ENCODE measurements at regions not wholly inside any gene's neighbourhood (a gene's known extent, or its start where the extent isn't known, plus 50 kb on each side); places are given as distances from the start of the nearest gene placed in this dataset.

DNA sequence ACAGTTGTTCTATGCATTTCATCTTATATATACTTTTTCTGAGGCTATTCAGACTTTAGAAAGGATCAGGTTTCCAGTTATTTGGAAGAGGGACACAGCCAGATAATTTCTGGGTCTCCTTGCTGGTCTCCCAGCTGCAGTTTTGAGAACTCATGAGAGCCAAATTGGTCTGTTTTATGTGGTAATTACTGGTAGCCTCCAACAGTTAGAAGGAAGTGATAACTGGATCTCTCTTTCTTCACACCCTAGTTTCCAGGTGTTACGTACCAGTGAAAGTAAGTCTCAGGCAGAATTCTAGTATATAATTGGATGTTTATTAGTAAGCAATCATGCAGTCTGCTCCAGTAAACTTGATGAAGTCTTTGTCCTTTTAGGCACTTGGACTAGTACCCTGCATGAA is 63.2 kb upstream of the RPS23 start:
- TF ChIP-seq POLR2A (IDR thresholded peaks at IDR 0.05): no peak
- TF ChIP-seq, protein P1, sequence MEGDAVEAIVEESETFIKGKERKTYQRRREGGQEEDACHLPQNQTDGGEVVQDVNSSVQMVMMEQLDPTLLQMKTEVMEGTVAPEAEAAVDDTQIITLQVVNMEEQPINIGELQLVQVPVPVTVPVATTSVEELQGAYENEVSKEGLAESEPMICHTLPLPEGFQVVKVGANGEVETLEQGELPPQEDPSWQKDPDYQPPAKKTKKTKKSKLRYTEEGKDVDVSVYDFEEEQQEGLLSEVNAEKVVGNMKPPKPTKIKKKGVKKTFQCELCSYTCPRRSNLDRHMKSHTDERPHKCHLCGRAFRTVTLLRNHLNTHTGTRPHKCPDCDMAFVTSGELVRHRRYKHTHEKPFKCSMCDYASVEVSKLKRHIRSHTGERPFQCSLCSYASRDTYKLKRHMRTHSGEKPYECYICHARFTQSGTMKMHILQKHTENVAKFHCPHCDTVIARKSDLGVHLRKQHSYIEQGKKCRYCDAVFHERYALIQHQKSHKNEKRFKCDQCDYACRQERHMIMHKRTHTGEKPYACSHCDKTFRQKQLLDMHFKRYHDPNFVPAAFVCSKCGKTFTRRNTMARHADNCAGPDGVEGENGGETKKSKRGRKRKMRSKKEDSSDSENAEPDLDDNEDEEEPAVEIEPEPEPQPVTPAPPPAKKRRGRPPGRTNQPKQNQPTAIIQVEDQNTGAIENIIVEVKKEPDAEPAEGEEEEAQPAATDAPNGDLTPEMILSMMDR (IDR thresholded peaks at IDR 0.05): no peak
